GM12875 (cell line): ENCODE measurements at regions not wholly inside any gene's neighbourhood (a gene's known extent, or its start where the extent isn't known, plus 50 kb on each side); places are given as distances from the start of the nearest gene placed in this dataset.

Source experiments
- H3K4me3 ChIP-seq: one replicate; pipeline ENCODE4 v1.5.1; 2011; ENCODE audit warnings: low read depth, low read length, control low read depth
- CTCF ChIP-seq: IDR thresholded peaks from 2 replicates; pipeline ENCODE4 v1.5.1; 2011; ENCODE audit warnings: low read depth, mild to moderate bottlenecking, control low read depth, inconsistent platforms, low read length, moderate library complexity, borderline replicate concordance; ENCODE audit not compliant: insufficient read depth

GRCh38 chr6:11397622-11398450, 139.7 kb upstream of the TMEM170B start:
- TF ChIP-seq CTCF, result no peak
- H3K4me3 ChIP-seq, result no peak overlapping the region

- no peak overlapping the region for H3K4me3 ChIP-seq
- TF ChIP-seq CTCF, result no peak
Measured at GRCh38 chr6:11396860-11397259, 140.7 kb upstream of the TMEM170B start.

- no peak overlapping the region for H3K4me3 ChIP-seq
Measured at GRCh38 chr6:11393713-11394627, 143.6 kb upstream of the TMEM170B start.

GRCh38 chr6:11392778-11393507, 144.6 kb upstream of the TMEM170B start:
- TF ChIP-seq CTCF, result no peak

More at GRCh38 chr6:11393713-11394627, 143.6 kb upstream of the TMEM170B start:
- TF ChIP-seq CTCF, result no peak

GRCh38 chr6:11391934-11392777, 145.4 kb upstream of the TMEM170B start:
- H3K4me3 ChIP-seq, result no peak overlapping the region
- TF ChIP-seq CTCF, result no peak

More at GRCh38 chr6:11392778-11393507, 144.6 kb upstream of the TMEM170B start:
- no peak overlapping the region for H3K4me3 ChIP-seq

- no peak overlapping the region for H3K4me3 ChIP-seq
- no peak for TF ChIP-seq CTCF
Measured at GRCh38 chr6:11389977-11390376, 147.6 kb upstream of the TMEM170B start.
